H9 (cell line): ENCODE measurements at regions not wholly inside any gene's neighbourhood (a gene's known extent, or its start where the extent isn't known, plus 50 kb on each side); places are given as distances from the start of the nearest gene placed in this dataset.

Experiments
- DNase-seq: peaks from one replicate; pipeline ENCODE4 v3.0.0-alpha.2; 2017
- H2AFZ ChIP-seq: one replicate; pipeline ENCODE4 v1.6.1; 2013; ENCODE audit warnings: mild to moderate bottlenecking, low read length, control low read depth, moderate library complexity
- H2AK5ac ChIP-seq: 2 replicates; pipeline ENCODE4 v1.6.1; 2013; ENCODE audit warnings: low read length, control low read depth, mixed read lengths; ENCODE audit not compliant: insufficient read length
- H2BK120ac ChIP-seq: one replicate; pipeline ENCODE4 v1.6.1; 2013; ENCODE audit warnings: low read depth, mild to moderate bottlenecking, low read length, control low read depth, inconsistent platforms; ENCODE audit not compliant: poor library complexity, severe bottlenecking
- H2BK12ac ChIP-seq: 2 replicates; pipeline ENCODE4 v1.6.1; 2013; ENCODE audit warnings: low read length, control low read depth, mixed read lengths, low read depth; ENCODE audit not compliant: insufficient read length
- H2BK15ac ChIP-seq: 2 replicates; pipeline ENCODE4 v1.6.1; 2013; ENCODE audit warnings: low read depth, low read length, control low read depth
- H2BK20ac ChIP-seq: one replicate; pipeline ENCODE4 v1.6.1; 2013; ENCODE audit warnings: low read depth, mild to moderate bottlenecking, low read length, control low read depth, inconsistent platforms; ENCODE audit not compliant: poor library complexity, severe bottlenecking
- H2BK5ac ChIP-seq: 2 replicates; pipeline ENCODE4 v1.6.1; 2013; ENCODE audit warnings: low read length, control low read depth, mixed read lengths; ENCODE audit not compliant: insufficient read length
- H3K14ac ChIP-seq: 2 replicates; pipeline ENCODE4 v1.6.1; 2013; ENCODE audit warnings: low read length, control low read depth; ENCODE audit not compliant: insufficient read depth
- H3K18ac ChIP-seq: 2 replicates; pipeline ENCODE4 v1.6.1; 2013; ENCODE audit warnings: low read depth, mild to moderate bottlenecking, mixed read lengths, low read length, control low read depth; ENCODE audit not compliant: insufficient read length
- H3K23ac ChIP-seq: 2 replicates; pipeline ENCODE4 v1.6.1; 2013; ENCODE audit warnings: low read length, control low read depth, mixed read lengths, low read depth; ENCODE audit not compliant: insufficient read length
- H3K23me2 ChIP-seq: 2 replicates; pipeline ENCODE4 v1.6.1; 2013; ENCODE audit warnings: low read depth, mild to moderate bottlenecking, mixed read lengths, low read length, control low read depth; ENCODE audit not compliant: insufficient read length, poor library complexity, severe bottlenecking
- H3K27ac ChIP-seq: 2 replicates; pipeline ENCODE4 v1.5.1; 2013; ENCODE audit warnings: low read length, control low read depth, mixed read lengths, low read depth; ENCODE audit not compliant: insufficient read length
- H3K27me3 ChIP-seq: 2 replicates; pipeline ENCODE4 v1.6.1; 2013; ENCODE audit warnings: low read length, control low read depth, inconsistent platforms; ENCODE audit not compliant: insufficient read depth
- H3K4ac ChIP-seq: 2 replicates; pipeline ENCODE4 v1.6.1; 2013; ENCODE audit warnings: low read depth, mild to moderate bottlenecking, control low read depth, inconsistent platforms, low read length, moderate library complexity
- H3K4me1 ChIP-seq: 2 replicates; pipeline ENCODE4 v1.6.1; 2013; ENCODE audit warnings: low read length, control low read depth, inconsistent platforms; ENCODE audit not compliant: insufficient read depth
- H3K4me2 ChIP-seq: 2 replicates; pipeline ENCODE4 v1.6.1; 2013; ENCODE audit warnings: low read length, control low read depth, mixed read lengths; ENCODE audit not compliant: insufficient read length, insufficient read depth
- H3K56ac ChIP-seq: 2 replicates; pipeline ENCODE4 v1.6.1; 2013; ENCODE audit warnings: low read depth, mild to moderate bottlenecking, mixed read lengths, low read length, control low read depth; ENCODE audit not compliant: insufficient read length
- H3K79me1 ChIP-seq: 2 replicates; pipeline ENCODE4 v1.6.1; 2013; ENCODE audit warnings: low read depth, mild to moderate bottlenecking, moderate library complexity, low read length, control low read depth, inconsistent platforms; ENCODE audit not compliant: insufficient read depth, poor library complexity, severe bottlenecking
- H3K79me2 ChIP-seq: 2 replicates; pipeline ENCODE4 v1.6.1; 2013; ENCODE audit warnings: low read length, control low read depth, inconsistent platforms; ENCODE audit not compliant: insufficient read depth
- H3K9ac ChIP-seq: 2 replicates; pipeline ENCODE4 v1.6.1; 2013; ENCODE audit warnings: low read length, control low read depth, mixed read lengths; ENCODE audit not compliant: insufficient read length; ENCODE audit errors: extremely low read depth
- H3K9me3 ChIP-seq: one replicate; pipeline ENCODE4 v1.6.1; 2013; ENCODE audit warnings: low read depth, low read length, inconsistent platforms; ENCODE audit not compliant: control insufficient read depth
- H3T11ph ChIP-seq: one replicate; pipeline ENCODE4 v1.6.1; 2013; ENCODE audit warnings: mild to moderate bottlenecking, low read length, control low read depth, inconsistent platforms
- H4K20me1 ChIP-seq: one replicate; pipeline ENCODE4 v1.6.1; 2013; ENCODE audit not compliant: control insufficient read depth, insufficient read length, insufficient read depth
- H4K5ac ChIP-seq: 2 replicates; pipeline ENCODE4 v1.6.1; 2013; ENCODE audit warnings: low read depth, mild to moderate bottlenecking, mixed read lengths, low read length, control low read depth; ENCODE audit not compliant: insufficient read length
- H4K8ac ChIP-seq: replicated peaks from 2 replicates; pipeline ENCODE4 v1.6.1; 2013; ENCODE audit warnings: low read length, control low read depth, mixed read lengths, low read depth; ENCODE audit not compliant: insufficient read length
- H4K91ac ChIP-seq: 2 replicates; pipeline ENCODE4 v1.6.1; 2013; ENCODE audit warnings: low read depth, mild to moderate bottlenecking, moderate library complexity, mixed read lengths, low read length, control low read depth; ENCODE audit not compliant: insufficient read length
- H3K27ac Mint-ChIP-seq, 3 experiments: 2 replicates in 2 of 3; 3 replicates in 1 of 3; pipeline ENCODE4 v1.8.0; 2020 to 2021; ENCODE audit warnings: mixed read lengths in 3 of 3, mild to moderate bottlenecking in 1 of 3, moderate library complexity in 1 of 3
- H3K27me3 Mint-ChIP-seq: 2 replicates; pipeline ENCODE4 v1.8.0; 2021; ENCODE audit warnings: low read depth, mild to moderate bottlenecking, moderate library complexity, mixed read lengths
- H3K36me3 Mint-ChIP-seq, 3 experiments: 2 replicates in 2 of 3; 3 replicates in 1 of 3; pipeline ENCODE4 v1.8.0; 2020 to 2021; ENCODE audit warnings: low read depth in 3 of 3, mixed read lengths in 3 of 3; ENCODE audit not compliant: insufficient read depth in 1 of 3
- H3K4me1 Mint-ChIP-seq, 2 experiments: 2 replicates each; pipeline ENCODE4 v1.8.0; 2020; ENCODE audit warnings: mixed read lengths in 2 of 2
- H3K4me3 Mint-ChIP-seq, 2 experiments: 2 replicates in 1 of 2; 3 replicates in 1 of 2; pipeline ENCODE4 v1.8.0; 2020 to 2021; ENCODE audit warnings: mild to moderate bottlenecking in 2 of 2, mixed read lengths in 2 of 2, moderate library complexity in 1 of 2
- H3K9me3 Mint-ChIP-seq, 2 experiments: 2 replicates in 1 of 2; 3 replicates in 1 of 2; pipeline ENCODE4 v1.8.0; 2020; ENCODE audit warnings: mild to moderate bottlenecking in 2 of 2, mixed read lengths in 2 of 2, moderate library complexity in 1 of 2
- WGBS: extraction: QIAGEN DNeasy Blood & Tissue Kit; methylation state at CpG from one replicate; pipeline ENCODE4 v1.1.7; 2013; ENCODE audit warnings: missing lambda C conversion rate, low lambda C conversion rate, mixed read lengths; ENCODE audit not compliant: insufficient read length; ENCODE audit errors: extremely low coverage; 5-methylcytosine and 5-hydroxymethylcytosine counted together
- TF ChIP-seq, protein P1 (sequence below): fragments of 200-600 bp; sonication (generic); conservative IDR thresholded peaks from 3 replicates; pipeline ENCODE4 v1.8.0; 2021; ENCODE audit warnings: antibody characterized with exemption, mild to moderate bottlenecking

DNA sequence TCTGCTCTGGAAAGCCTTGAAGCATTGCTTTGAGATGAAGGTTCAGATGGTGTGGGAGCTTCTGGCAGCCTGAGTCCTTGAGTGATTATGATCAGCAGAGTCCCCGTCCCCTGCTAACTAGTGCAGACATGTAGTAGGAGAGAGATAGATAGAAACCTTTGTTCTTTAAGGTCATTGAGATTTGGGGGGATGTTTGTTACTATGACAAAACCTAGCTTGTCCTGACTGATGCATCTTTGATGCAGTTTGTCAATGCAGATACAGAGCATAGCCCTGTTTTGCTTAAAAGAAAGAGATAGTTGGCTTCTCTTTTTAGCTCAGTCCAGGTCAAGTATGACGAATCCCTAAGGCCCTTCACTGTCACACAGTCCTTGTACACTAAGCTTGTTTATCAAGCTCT, 274.6 kb upstream of the DPP10 start:
- H3K4me3 Mint-ChIP-seq = no peak overlapping the region
- Histone ChIP-seq H2BK12ac (no peak overlapping the region), H4K5ac (no peak overlapping the region), H2AK5ac (no peak overlapping the region), H2BK5ac (no peak overlapping the region), H3K9me3 (no peaks in the 10 kb centered on the region), H2BK15ac (no peak overlapping the region), H3K79me1 (no peaks in the 10 kb centered on the region), H3K18ac (no peak overlapping the region), H3K4me1 (no peaks in the 10 kb centered on the region), H3T11ph (no peak overlapping the region), H2BK120ac (no peak overlapping the region), H4K91ac (no peak overlapping the region), H3K4ac (no peak overlapping the region), H3K9ac (no peak overlapping the region), H2BK20ac (no peak overlapping the region), H3K79me2 (no peaks in the 10 kb centered on the region), H3K27me3 (no peaks in the 10 kb centered on the region), H3K56ac (no peak overlapping the region), H3K4me2 (no peak overlapping the region), H2AFZ (no peak overlapping the region), H4K20me1 (no peaks in the 10 kb centered on the region), H3K14ac (no peak overlapping the region), H3K23me2 (no peaks in the 10 kb centered on the region), H3K27ac (no peak overlapping the region), H3K23ac (no peak overlapping the region), H4K8ac (no peak overlapping the region)
- peaks cover 0 to 9% (median 2%) of the 10 kb centered on the region in 3 experiments; a peak in 3 of 7 replicates for H3K36me3 Mint-ChIP-seq
- DNase-seq = no peak
- peaks cover 1% of the 10 kb centered on the region; the same call in 1 of the 2 replicates for H3K27me3 Mint-ChIP-seq
- no CpG with 5 or more reads among the region's 2 CpGs for WGBS
- no peaks in the 10 kb centered on the region for H3K4me1 Mint-ChIP-seq
- H3K27ac Mint-ChIP-seq = no peak overlapping the region
- TF ChIP-seq, protein P1, sequence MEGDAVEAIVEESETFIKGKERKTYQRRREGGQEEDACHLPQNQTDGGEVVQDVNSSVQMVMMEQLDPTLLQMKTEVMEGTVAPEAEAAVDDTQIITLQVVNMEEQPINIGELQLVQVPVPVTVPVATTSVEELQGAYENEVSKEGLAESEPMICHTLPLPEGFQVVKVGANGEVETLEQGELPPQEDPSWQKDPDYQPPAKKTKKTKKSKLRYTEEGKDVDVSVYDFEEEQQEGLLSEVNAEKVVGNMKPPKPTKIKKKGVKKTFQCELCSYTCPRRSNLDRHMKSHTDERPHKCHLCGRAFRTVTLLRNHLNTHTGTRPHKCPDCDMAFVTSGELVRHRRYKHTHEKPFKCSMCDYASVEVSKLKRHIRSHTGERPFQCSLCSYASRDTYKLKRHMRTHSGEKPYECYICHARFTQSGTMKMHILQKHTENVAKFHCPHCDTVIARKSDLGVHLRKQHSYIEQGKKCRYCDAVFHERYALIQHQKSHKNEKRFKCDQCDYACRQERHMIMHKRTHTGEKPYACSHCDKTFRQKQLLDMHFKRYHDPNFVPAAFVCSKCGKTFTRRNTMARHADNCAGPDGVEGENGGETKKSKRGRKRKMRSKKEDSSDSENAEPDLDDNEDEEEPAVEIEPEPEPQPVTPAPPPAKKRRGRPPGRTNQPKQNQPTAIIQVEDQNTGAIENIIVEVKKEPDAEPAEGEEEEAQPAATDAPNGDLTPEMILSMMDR = no peak
- H3K9me3 Mint-ChIP-seq = peaks cover 7 to 16% of the 10 kb centered on the region in 2 experiments
